ENCODE measurements at regions not wholly inside any gene's neighbourhood (a gene's known extent, or its start where the extent isn't known, plus 50 kb on each side); places are given as distances from the start of the nearest gene placed in this dataset.

DNA sequence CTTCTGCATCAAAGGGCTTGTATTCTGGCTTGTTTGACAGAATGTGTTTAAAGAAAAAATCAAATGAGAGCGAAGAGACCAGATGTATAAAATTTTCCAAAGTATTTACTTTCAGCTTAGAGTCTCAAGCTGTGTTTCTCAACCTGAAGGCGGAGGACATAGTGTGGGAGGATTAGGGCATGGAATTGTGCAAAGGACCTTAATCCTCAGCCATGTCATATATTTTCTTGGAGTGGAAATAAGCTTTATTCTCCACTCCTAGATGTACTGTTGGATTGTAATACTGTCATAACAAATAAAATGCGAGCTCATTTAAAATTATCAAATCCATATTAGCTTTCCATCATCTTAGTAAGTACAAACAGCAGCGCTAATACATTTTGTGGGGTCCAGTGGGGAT, 154.0 kb downstream of the PAH start:
- Histone ChIP-seq H3K4me3 (ENCODE audit: low read length) (no peak overlapping the region), H2AK5ac (ENCODE audit: low read length) (no peak overlapping the region), H3K36me3 (ENCODE audit: control insufficient read depth, insufficient read depth, low read length) (no peaks in the 10 kb centered on the region), H3K4me1 (ENCODE audit: control insufficient read depth, low read depth, low read length) (no peaks in the 10 kb centered on the region), H4K5ac (ENCODE audit: low read length) (no peak overlapping the region), H2BK15ac (replicated peaks; ENCODE audit: low read depth) (no peak overlapping the region), H3K4ac (ENCODE audit: low read depth, low read length) (no peak overlapping the region), H3K4me2 (ENCODE audit: low read length) (no peak overlapping the region), H3K79me2 (ENCODE audit: control insufficient read depth, insufficient read depth, low read length) (no peaks in the 10 kb centered on the region), H2BK5ac (ENCODE audit: low read length) (no peak overlapping the region), H2BK120ac (ENCODE audit: low read depth, low read length) (no peak overlapping the region), H4K8ac (ENCODE audit: low read depth, low read length) (no peak overlapping the region), H3K79me1 (ENCODE audit: low read length) (no peaks in the 10 kb centered on the region), H3K56ac (ENCODE audit: low read length) (no peak overlapping the region), H3K27ac (ENCODE audit: low read depth, low read length) (no peak overlapping the region), H3K18ac (ENCODE audit: low read length) (no peak overlapping the region), H3K9ac (ENCODE audit: low read length) (no peak overlapping the region), H3K27me3 (ENCODE audit: insufficient read depth, low read length, poor library complexity) (no peaks in the 10 kb centered on the region), H3K23ac (ENCODE audit: low read length) (no peak overlapping the region)
- no peak for DNase-seq
- WGBS (ENCODE audit: extremely low coverage, insufficient coverage, low lambda C conversion rate), result no CpG with 5 or more reads among the region's 4 CpGs

- Histone ChIP-seq H3K27ac (ENCODE audit: low read depth, low read length) (no peak overlapping the region), H3K36me3 (ENCODE audit: control insufficient read depth, insufficient read depth, low read length) (no peaks in the 10 kb centered on the region), H3K18ac (ENCODE audit: low read length) (no peak overlapping the region), H2BK120ac (ENCODE audit: low read depth, low read length) (no peak overlapping the region), H4K8ac (ENCODE audit: low read depth, low read length) (no peak overlapping the region), H3K9ac (ENCODE audit: low read length) (no peak overlapping the region), H3K4me3 (ENCODE audit: low read length) (no peak overlapping the region), H2BK15ac (replicated peaks; ENCODE audit: low read depth) (no peak overlapping the region), H3K4ac (ENCODE audit: low read depth, low read length) (no peak overlapping the region), H3K79me2 (ENCODE audit: control insufficient read depth, insufficient read depth, low read length) (no peaks in the 10 kb centered on the region), H3K4me2 (ENCODE audit: low read length) (no peak overlapping the region), H3K4me1 (ENCODE audit: control insufficient read depth, low read depth, low read length) (no peaks in the 10 kb centered on the region), H2BK5ac (ENCODE audit: low read length) (no peak overlapping the region), H2AK5ac (ENCODE audit: low read length) (no peak overlapping the region), H3K23ac (ENCODE audit: low read length) (no peak overlapping the region), H3K79me1 (ENCODE audit: low read length) (no peaks in the 10 kb centered on the region), H4K5ac (ENCODE audit: low read length) (no peak overlapping the region), H3K27me3 (ENCODE audit: insufficient read depth, low read length, poor library complexity) (no peaks in the 10 kb centered on the region), H3K56ac (ENCODE audit: low read length) (no peak overlapping the region)
- DNase-seq, result no peak
- WGBS (ENCODE audit: extremely low coverage, insufficient coverage, low lambda C conversion rate), result no CpG with 5 or more reads among the region's 2 CpGs
These were observed 156.7 kb downstream of the PAH start for GRCh38 chr12:102760322-102760721.

- Histone ChIP-seq H3K4me1 (ENCODE audit: control insufficient read depth, low read depth, low read length) (no peaks in the 10 kb centered on the region), H3K79me1 (ENCODE audit: low read length) (no peaks in the 10 kb centered on the region), H4K5ac (ENCODE audit: low read length) (no peak overlapping the region), H3K23ac (ENCODE audit: low read length) (no peak overlapping the region), H2AK5ac (ENCODE audit: low read length) (no peak overlapping the region), H3K4me3 (ENCODE audit: low read length) (no peak overlapping the region), H2BK15ac (replicated peaks; ENCODE audit: low read depth) (no peak overlapping the region), H3K27ac (ENCODE audit: low read depth, low read length) (no peak overlapping the region), H3K79me2 (ENCODE audit: control insufficient read depth, insufficient read depth, low read length) (no peaks in the 10 kb centered on the region), H3K27me3 (ENCODE audit: insufficient read depth, low read length, poor library complexity) (no peaks in the 10 kb centered on the region), H4K8ac (ENCODE audit: low read depth, low read length) (no peak overlapping the region), H3K4ac (ENCODE audit: low read depth, low read length) (no peak overlapping the region), H3K4me2 (ENCODE audit: low read length) (no peak overlapping the region), H3K18ac (ENCODE audit: low read length) (no peak overlapping the region), H2BK120ac (ENCODE audit: low read depth, low read length) (no peak overlapping the region), H3K56ac (ENCODE audit: low read length) (no peak overlapping the region), H3K9ac (ENCODE audit: low read length) (no peak overlapping the region), H3K36me3 (ENCODE audit: control insufficient read depth, insufficient read depth, low read length) (no peaks in the 10 kb centered on the region), H2BK5ac (ENCODE audit: low read length) (no peak overlapping the region)
- DNase-seq, result no peak
- WGBS (ENCODE audit: extremely low coverage, insufficient coverage, low lambda C conversion rate), result no CpG with 5 or more reads among the region's 2 CpGs
These were observed 157.6 kb downstream of the PAH start for GRCh38 chr12:102759466-102759865.

DNA sequence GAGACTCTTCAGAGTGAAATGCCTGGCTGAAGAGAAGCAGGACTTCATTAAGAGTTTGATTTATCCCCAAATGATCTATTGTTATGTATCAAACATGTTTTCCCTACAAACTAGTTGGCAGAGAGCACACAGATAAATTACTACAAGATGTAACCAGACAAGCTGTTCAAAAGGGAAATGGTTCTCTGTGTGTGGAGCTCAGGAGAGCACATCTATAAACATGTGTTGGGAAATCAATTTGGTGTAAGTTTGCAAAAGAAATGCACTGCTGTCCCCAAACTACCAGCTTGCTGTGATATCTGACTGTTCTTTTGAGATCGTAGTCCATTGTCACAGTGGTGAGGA, 159.2 kb downstream of the PAH start:
- no peak overlapping the region for H2BK5ac ChIP-seq (ENCODE audit: low read length)
- no peak overlapping the region for H3K18ac ChIP-seq (ENCODE audit: low read length)
- no peak overlapping the region for H3K23ac ChIP-seq (ENCODE audit: low read length)
- no peak overlapping the region for H2BK120ac ChIP-seq (ENCODE audit: low read depth, low read length)
- H2AK5ac ChIP-seq (ENCODE audit: low read length), result no peak overlapping the region
- no peaks in the 10 kb centered on the region for H3K79me1 ChIP-seq (ENCODE audit: low read length)
- H3K56ac ChIP-seq (ENCODE audit: low read length), result no peak overlapping the region
- no peak for DNase-seq
- H3K36me3 ChIP-seq (ENCODE audit: control insufficient read depth, insufficient read depth, low read length), result no peaks in the 10 kb centered on the region
- H3K27me3 ChIP-seq (ENCODE audit: insufficient read depth, low read length, poor library complexity), result no peaks in the 10 kb centered on the region
- H4K5ac ChIP-seq (ENCODE audit: low read length), result no peak overlapping the region
- no peaks in the 10 kb centered on the region for H3K4me1 ChIP-seq (ENCODE audit: control insufficient read depth, low read depth, low read length)
- no peaks in the 10 kb centered on the region for H3K79me2 ChIP-seq (ENCODE audit: control insufficient read depth, insufficient read depth, low read length)
- WGBS (ENCODE audit: extremely low coverage, insufficient coverage, low lambda C conversion rate), result no CpG with 5 or more reads among the region's 1 CpG
- H4K8ac ChIP-seq (ENCODE audit: low read depth, low read length), result no peak overlapping the region
- no peak overlapping the region for H3K9ac ChIP-seq (ENCODE audit: low read length)
- no peak overlapping the region for H3K4me3 ChIP-seq (ENCODE audit: low read length)
- no peak overlapping the region for H3K4me2 ChIP-seq (ENCODE audit: low read length)
- no peak overlapping the region for H2BK15ac ChIP-seq (replicated peaks; ENCODE audit: low read depth)
- no peak overlapping the region for H3K4ac ChIP-seq (ENCODE audit: low read depth, low read length)
- no peak overlapping the region for H3K27ac ChIP-seq (ENCODE audit: low read depth, low read length)

DNA sequence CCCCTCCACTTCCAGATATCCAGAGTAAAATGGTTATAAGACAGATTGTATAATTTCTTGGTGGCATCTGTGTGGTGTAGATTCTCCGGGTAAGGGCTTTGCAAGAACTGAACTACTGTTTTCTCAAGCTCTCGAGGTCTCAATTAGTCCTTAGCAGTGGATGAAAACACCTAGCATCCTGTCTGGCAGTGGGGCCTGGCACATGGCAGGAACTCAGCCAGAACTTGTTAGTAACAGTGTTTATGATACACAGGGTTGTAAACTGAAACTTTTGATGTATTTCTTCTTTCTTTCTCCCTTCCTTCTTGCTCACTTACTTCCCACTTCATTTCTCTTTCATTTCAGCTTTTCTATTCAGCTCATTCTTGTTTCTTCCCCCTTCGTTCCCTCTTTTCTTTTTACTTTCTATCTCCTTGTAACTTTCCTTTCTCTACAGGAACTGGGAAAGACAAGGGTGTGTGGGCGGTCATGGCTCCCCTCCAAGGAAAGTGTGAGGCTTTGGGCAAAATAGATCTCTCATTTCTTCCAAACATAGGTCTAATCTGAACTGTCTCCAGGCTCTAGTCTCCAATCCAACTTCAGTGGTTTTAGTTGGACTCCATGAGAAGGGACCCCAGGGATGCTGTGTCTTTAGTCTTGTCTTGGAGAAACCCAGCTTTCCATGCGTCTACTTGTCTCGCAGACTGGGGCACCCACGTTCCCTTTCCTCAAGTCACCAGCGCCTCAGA, 159.7 kb downstream of the PAH start:
- H3K4ac ChIP-seq (ENCODE audit: low read depth, low read length), result no peak overlapping the region
- H2AK5ac ChIP-seq (ENCODE audit: low read length), result no peak overlapping the region
- no peak overlapping the region for H3K4me2 ChIP-seq (ENCODE audit: low read length)
- H3K27me3 ChIP-seq (ENCODE audit: insufficient read depth, low read length, poor library complexity), result no peaks in the 10 kb centered on the region
- no peak overlapping the region for H2BK120ac ChIP-seq (ENCODE audit: low read depth, low read length)
- H3K56ac ChIP-seq (ENCODE audit: low read length), result no peak overlapping the region
- no peaks in the 10 kb centered on the region for H3K4me1 ChIP-seq (ENCODE audit: control insufficient read depth, low read depth, low read length)
- no peak overlapping the region for H3K4me3 ChIP-seq (ENCODE audit: low read length)
- no peaks in the 10 kb centered on the region for H3K79me2 ChIP-seq (ENCODE audit: control insufficient read depth, insufficient read depth, low read length)
- no peak overlapping the region for H3K9ac ChIP-seq (ENCODE audit: low read length)
- H3K27ac ChIP-seq (ENCODE audit: low read depth, low read length), result no peak overlapping the region
- no peak overlapping the region for H2BK15ac ChIP-seq (replicated peaks; ENCODE audit: low read depth)
- DNase-seq, result no peak
- no peaks in the 10 kb centered on the region for H3K36me3 ChIP-seq (ENCODE audit: control insufficient read depth, insufficient read depth, low read length)
- no peak overlapping the region for H3K18ac ChIP-seq (ENCODE audit: low read length)
- no peak overlapping the region for H3K23ac ChIP-seq (ENCODE audit: low read length)
- no CpG with 5 or more reads among the region's 8 CpGs for WGBS (ENCODE audit: extremely low coverage, insufficient coverage, low lambda C conversion rate)
- H4K8ac ChIP-seq (ENCODE audit: low read depth, low read length), result no peak overlapping the region
- H2BK5ac ChIP-seq (ENCODE audit: low read length), result no peak overlapping the region
- H4K5ac ChIP-seq (ENCODE audit: low read length), result no peak overlapping the region
- no peaks in the 10 kb centered on the region for H3K79me1 ChIP-seq (ENCODE audit: low read length)

DNA sequence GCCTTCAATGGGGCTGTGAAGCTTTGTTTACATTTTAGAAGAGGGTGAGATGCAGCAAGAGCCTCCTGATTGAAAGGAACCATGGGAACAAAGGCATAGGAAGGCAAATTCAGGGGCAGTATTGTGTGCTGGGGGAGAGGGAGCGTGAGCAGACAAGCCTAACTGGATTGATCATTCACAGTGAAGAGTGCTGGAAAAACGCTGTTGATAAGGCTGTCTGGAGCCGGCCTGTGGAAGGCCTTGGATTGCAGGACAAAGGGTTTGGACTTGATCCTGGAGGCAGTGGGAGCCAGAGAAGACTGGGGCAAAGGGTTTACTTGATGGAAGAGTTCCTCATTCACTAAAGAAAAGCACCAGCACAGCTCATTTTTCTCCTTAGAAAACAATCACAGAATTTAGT, 160.5 kb downstream of the PAH start:
- Histone ChIP-seq H3K4me3 (ENCODE audit: low read length) (no peak overlapping the region), H3K4me2 (ENCODE audit: low read length) (no peak overlapping the region), H2AK5ac (ENCODE audit: low read length) (no peak overlapping the region), H3K36me3 (ENCODE audit: control insufficient read depth, insufficient read depth, low read length) (no peaks in the 10 kb centered on the region), H2BK120ac (ENCODE audit: low read depth, low read length) (no peak overlapping the region), H4K5ac (ENCODE audit: low read length) (no peak overlapping the region), H3K27ac (ENCODE audit: low read depth, low read length) (no peak overlapping the region), H3K56ac (ENCODE audit: low read length) (no peak overlapping the region), H3K4ac (ENCODE audit: low read depth, low read length) (no peak overlapping the region), H3K4me1 (ENCODE audit: control insufficient read depth, low read depth, low read length) (no peaks in the 10 kb centered on the region), H3K79me1 (ENCODE audit: low read length) (no peaks in the 10 kb centered on the region), H3K18ac (ENCODE audit: low read length) (no peak overlapping the region), H3K27me3 (ENCODE audit: insufficient read depth, low read length, poor library complexity) (no peaks in the 10 kb centered on the region), H4K8ac (ENCODE audit: low read depth, low read length) (no peak overlapping the region), H2BK5ac (ENCODE audit: low read length) (no peak overlapping the region), H3K79me2 (ENCODE audit: control insufficient read depth, insufficient read depth, low read length) (no peaks in the 10 kb centered on the region), H2BK15ac (replicated peaks; ENCODE audit: low read depth) (no peak overlapping the region), H3K9ac (ENCODE audit: low read length) (no peak overlapping the region), H3K23ac (ENCODE audit: low read length) (no peak overlapping the region)
- no CpG with 5 or more reads among the region's 3 CpGs for WGBS (ENCODE audit: extremely low coverage, insufficient coverage, low lambda C conversion rate)
- DNase-seq, result no peak
